ENCODE measurements at regions not wholly inside any gene's neighbourhood (a gene's known extent, or its start where the extent isn't known, plus 50 kb on each side); places are given as distances from the start of the nearest gene placed in this dataset.
"Not testable (repeated sequence)": the region's sequence is repeated elsewhere in the genome, so short reads cannot be mapped to it uniquely, and the experiment has no call there.

- DNase-seq, result not testable (repeated sequence)
These were observed 951.0 kb upstream of the C9orf72 start for GRCh38 chr9:28524309-28524708.

- DNase-seq, result no peak
These were observed 954.8 kb upstream of the C9orf72 start for GRCh38 chr9:28528049-28528448.

- no peak for DNase-seq
These were observed 964.9 kb upstream of the C9orf72 start for GRCh38 chr9:28538132-28538531.

- no peak for DNase-seq
These were observed 966.3 kb upstream of the C9orf72 start for GRCh38 chr9:28539434-28540070.

GRCh38 chr9:28542928-28543327 is 969.6 kb upstream of the C9orf72 start:
- DNase-seq, result no peak

- no peak for DNase-seq
These were observed 974.2 kb upstream of the C9orf72 start for GRCh38 chr9:28547527-28547926.

GRCh38 chr9:28563291-28563934 is 990.1 kb upstream of the C9orf72 start:
- DNase-seq, result no peak

- DNase-seq, result no peak
These were observed 1010.6 kb upstream of the C9orf72 start for GRCh38 chr9:28583832-28584231.

- no peak for DNase-seq
These were observed 1011.3 kb upstream of the C9orf72 start for GRCh38 chr9:28584542-28584941.

GRCh38 chr9:28587052-28587451 is 1013.8 kb upstream of the C9orf72 start:
- no peak for DNase-seq

GRCh38 chr9:28598408-28598807 is 1025.1 kb upstream of the C9orf72 start:
- DNase-seq, result no peak

- DNase-seq, result no peak
These were observed 1026.9 kb upstream of the C9orf72 start for GRCh38 chr9:28600226-28600625.

GRCh38 chr9:28607843-28608242 is 1034.6 kb upstream of the C9orf72 start:
- no peak for DNase-seq

GRCh38 chr9:28610339-28610738 is 1037.1 kb upstream of the C9orf72 start:
- DNase-seq, result no peak

GRCh38 chr9:28616310-28616709 is 1043.0 kb upstream of the C9orf72 start:
- DNase-seq, result no peak

GRCh38 chr9:28620011-28620410 is 1046.7 kb upstream of the C9orf72 start:
- DNase-seq, result no peak

- DNase-seq, result no peak
These were observed 1047.4 kb upstream of the C9orf72 start for GRCh38 chr9:28620661-28621060.

GRCh38 chr9:28624771-28625170 is 1051.5 kb upstream of the C9orf72 start:
- DNase-seq, result no peak

GRCh38 chr9:28628031-28628430 is 1054.8 kb upstream of the C9orf72 start:
- no peak for DNase-seq

GRCh38 chr9:28648723-28649122 is 1075.4 kb upstream of the C9orf72 start:
- no peak for DNase-seq

GRCh38 chr9:28650327-28650726 is 1077.0 kb upstream of the C9orf72 start:
- no peak for DNase-seq

GRCh38 chr9:28651050-28651722 is 1077.9 kb upstream of the C9orf72 start:
- no peak for DNase-seq

GRCh38 chr9:28653216-28653615 is 1079.9 kb upstream of the C9orf72 start:
- no peak for DNase-seq

- DNase-seq, result no peak
These were observed 1083.4 kb upstream of the C9orf72 start for GRCh38 chr9:28656727-28657126.
